ENCODE measurements at regions not wholly inside any gene's neighbourhood (a gene's known extent, or its start where the extent isn't known, plus 50 kb on each side); places are given as distances from the start of the nearest gene placed in this dataset.
"Not testable (repeated sequence)": the region's sequence is repeated elsewhere in the genome, so short reads cannot be mapped to it uniquely, and the experiment has no call there.

GRCh38 chr1:219430419-219430818 lies 182.5 kb downstream of the ZC3H11B start:
- DNase-seq, result no peak

GRCh38 chr1:219428651-219429050 lies 184.3 kb downstream of the ZC3H11B start:
- DNase-seq, result no peak

DNA sequence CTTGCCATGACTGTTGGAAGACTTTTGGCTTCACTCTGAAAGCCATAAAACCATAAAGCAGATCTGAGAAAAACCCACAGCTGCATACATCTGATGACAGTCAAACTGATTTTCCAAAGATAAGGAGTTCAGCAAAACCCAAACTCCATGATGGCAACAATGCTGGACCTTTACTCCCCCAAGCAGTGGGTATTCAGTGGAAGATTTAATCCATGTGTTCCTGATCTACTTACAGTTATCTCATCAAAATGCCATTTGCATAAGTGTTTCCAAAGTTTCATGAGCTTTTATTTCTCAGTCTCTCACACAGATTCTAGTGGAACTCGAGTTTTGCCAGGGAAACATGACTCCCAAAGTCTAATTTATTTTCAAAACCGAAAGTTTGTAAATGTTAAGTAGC lies 184.9 kb downstream of the ZC3H11B start:
- DNase-seq, result no peak

DNA sequence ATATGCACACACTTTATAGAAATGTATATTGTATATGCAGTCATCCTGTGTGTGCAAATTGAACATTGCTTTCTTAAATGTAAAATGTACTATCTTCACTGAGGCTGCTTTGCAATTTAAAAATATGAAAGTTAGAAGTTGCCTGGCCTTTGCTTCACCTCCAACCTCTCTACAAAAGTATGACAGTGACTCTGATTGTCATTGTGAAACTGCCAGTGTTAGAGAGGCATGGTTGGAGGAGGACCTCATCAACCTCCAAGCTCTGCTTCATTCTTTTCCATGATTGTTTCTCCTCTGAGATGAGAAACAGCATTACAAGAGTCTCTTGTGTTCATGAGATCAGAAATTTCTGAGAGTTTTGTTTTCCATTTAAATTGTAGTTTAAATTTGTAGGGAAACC lies 185.5 kb downstream of the ZC3H11B start:
- DNase-seq, result no peak

GRCh38 chr1:219422811-219423598 lies 189.9 kb downstream of the ZC3H11B start:
- no peak for DNase-seq

DNA sequence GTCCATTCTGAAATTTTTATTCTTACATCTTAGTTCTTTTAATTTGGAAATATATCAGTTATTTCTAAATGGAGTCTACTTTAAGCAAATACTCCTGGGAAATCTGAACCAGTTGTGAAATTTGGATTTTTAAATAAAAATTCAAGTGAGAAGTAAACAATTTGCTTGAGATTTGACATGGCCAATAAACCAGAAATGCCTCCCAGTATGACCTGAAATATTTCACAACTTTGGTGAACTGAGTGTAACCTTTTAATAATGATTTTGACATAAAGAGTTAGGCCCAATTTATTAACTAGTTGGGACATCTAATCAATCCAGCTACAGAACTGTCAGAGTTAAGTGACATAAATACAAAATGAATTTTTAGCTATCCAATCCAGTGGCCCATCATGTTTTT lies 192.0 kb downstream of the ZC3H11B start:
- no peak for DNase-seq

GRCh38 chr1:219419860-219420259 lies 193.0 kb downstream of the ZC3H11B start:
- DNase-seq, result no peak

- no peak for DNase-seq
Measured at GRCh38 chr1:219419065-219419464, 193.8 kb downstream of the ZC3H11B start.

- no peak for DNase-seq
Measured at GRCh38 chr1:219417610-219418009, 195.3 kb downstream of the ZC3H11B start.

DNA sequence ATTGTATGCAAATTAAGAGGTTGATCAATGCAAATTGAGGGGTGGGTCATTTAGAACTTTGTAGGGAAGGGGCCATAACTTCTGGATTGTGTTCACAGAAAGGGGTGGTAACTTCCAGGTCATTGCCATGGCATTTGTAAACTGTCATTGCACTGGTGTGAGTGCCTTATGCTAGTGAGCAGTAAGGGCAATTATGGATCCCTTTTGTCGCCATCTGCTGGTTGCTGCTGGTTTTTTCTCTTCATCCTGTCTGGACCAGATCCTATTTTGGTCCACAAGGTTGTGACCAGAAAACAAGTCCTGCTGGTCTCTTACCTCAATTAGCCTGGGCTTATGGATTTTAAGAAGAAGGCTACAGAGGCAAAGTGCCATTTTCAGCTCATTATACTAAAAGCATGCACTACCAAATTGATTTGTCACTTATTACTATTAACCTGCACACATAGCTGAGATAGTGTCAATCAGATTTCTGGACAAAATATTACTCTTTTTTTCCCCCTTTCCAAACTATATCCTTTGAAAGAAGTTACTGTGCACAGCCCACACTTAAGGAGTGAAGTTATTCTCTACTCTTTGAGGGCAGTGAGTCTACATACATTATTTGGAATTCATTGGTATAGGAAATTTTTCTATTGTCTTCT lies 196.2 kb downstream of the ZC3H11B start:
- peak; percentile 12 for DNase-seq

GRCh38 chr1:219415915-219416314 lies 197.0 kb downstream of the ZC3H11B start:
- no peak for DNase-seq

DNA sequence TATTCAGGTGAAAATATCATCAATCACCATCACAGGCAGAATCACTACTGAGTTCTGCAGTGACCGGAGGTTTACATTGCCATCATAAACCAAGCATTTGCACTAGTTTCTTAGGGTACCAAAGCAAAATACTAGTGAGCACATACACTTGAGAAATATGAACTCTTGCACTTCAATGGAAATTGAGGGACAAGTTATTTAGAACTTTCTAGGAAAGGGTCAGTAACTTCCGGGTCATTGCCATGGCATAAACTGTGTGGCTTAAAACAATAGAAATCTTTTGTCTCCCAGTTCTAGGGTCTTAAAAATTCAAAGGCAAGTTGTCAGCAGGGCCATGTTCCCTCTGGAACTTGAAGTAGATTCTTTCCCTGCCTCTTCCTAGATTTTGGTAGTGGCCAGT lies 197.5 kb downstream of the ZC3H11B start:
- DNase-seq, result no peak

- DNase-seq, result no peak
Measured at GRCh38 chr1:219414250-219414649, 198.7 kb downstream of the ZC3H11B start.

DNA sequence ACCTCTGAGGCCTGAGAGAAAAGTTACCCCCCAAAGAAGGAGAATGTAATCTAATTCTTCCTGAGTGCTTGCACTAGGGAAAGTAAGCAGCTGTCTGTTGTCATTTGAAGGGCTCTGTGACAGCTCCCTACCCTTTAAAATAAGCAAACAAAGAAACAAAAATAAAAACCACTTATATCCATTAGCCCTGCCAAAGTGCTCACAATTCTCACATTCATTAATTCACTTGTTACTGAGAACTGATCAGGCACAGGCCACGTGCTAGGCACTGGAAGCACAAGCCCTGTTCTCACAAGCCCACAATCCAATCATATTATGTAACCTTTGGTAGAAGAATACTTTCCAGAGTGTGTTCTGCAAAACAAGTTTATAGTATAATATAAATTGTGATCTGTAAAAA lies 199.4 kb downstream of the ZC3H11B start:
- DNase-seq, result no peak

DNA sequence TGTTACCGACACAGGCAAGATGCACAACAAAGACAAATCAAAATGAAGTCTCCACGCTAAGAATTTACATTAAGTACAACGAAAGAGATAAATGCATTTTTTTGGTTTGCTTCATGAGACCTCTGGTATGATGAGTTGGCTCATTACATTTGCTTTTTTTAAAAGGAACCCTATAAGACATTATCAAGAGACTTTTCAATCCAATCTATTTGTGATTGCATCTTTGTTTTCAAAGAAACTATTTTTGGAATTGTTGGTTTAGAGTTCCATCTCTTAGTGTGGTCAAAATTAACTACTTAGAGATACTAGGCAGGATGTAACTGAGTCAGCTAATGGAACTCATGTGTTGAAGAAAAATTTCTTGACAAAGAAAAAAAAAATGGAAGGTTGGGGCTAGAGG lies 200.1 kb downstream of the ZC3H11B start:
- no peak for DNase-seq

GRCh38 chr1:219410721-219411120 lies 202.2 kb downstream of the ZC3H11B start:
- not testable (repeated sequence) for DNase-seq

GRCh38 chr1:219405531-219406331 lies 207.2 kb downstream of the ZC3H11B start:
- DNase-seq, result no peak

- DNase-seq, result no peak
Measured at GRCh38 chr1:219404629-219405028, 208.3 kb downstream of the ZC3H11B start.

GRCh38 chr1:219402925-219403324 lies 210.0 kb downstream of the ZC3H11B start:
- DNase-seq, result no peak

DNA sequence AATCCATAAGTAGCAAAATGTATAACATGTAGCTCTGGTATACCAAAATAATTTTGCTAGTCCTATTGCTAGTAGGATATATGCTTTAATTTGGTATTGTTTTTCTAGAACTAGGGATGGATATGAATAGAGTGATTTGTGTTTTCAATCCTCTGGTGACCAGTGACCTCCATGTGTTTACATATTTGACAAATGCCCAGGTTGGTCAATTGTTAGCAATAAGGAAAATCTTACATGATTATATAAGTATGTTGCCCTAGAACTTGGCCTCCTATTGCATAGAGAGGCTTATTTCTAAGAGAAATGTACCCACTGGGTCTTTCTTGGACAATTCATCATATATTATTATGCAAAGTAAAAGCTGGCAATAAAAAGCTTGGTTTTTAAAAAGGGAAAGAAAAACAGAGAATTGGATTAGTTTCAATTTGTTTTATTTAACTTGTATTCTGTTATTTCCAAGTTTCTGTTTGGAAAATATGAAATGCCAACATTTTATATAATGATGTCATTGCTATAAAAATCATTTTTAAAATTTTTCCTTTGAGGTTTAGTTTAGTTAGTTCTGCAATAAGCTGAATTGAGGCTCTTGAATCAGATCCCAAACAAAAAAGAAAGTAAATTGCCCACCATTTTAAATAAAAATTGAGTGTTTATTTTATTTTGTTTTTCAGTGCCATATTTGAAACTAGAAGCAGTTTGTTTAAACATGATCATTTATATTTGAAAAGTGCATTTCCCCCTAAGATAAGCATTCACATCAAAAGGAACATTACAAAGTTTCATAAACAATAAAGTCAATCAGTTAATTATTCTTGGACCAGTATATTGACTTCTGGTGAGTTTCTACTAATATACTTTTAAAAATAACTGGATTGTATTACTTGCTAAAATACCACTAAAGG lies 210.9 kb downstream of the ZC3H11B start:
- DNase-seq, result no peak

DNA sequence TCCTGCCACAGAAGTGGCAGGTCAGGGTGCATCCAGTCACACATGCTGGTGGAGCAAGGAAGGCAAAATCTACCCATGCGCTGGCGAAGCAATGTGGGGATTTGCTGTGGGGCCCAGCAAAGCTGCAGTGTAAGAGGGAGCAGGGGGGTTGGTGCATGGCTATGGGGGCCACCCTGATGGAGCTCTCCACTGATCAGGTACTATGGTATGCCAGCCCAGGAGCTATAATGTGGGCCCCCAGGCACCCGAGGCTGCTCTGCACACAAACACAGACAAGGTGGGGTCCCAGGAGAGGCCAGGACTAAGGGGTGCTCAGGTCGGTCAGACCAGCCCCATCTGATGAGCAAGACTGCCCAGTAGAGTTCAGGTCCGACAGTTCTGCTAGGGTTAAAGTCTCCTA lies 213.5 kb downstream of the ZC3H11B start:
- DNase-seq, result no peak

- no peak for DNase-seq
Measured at GRCh38 chr1:219398815-219399396, 214.0 kb downstream of the ZC3H11B start.
